ENCODE measurements at regions not wholly inside any gene's neighbourhood (a gene's known extent, or its start where the extent isn't known, plus 50 kb on each side); places are given as distances from the start of the nearest gene placed in this dataset.

DNA sequence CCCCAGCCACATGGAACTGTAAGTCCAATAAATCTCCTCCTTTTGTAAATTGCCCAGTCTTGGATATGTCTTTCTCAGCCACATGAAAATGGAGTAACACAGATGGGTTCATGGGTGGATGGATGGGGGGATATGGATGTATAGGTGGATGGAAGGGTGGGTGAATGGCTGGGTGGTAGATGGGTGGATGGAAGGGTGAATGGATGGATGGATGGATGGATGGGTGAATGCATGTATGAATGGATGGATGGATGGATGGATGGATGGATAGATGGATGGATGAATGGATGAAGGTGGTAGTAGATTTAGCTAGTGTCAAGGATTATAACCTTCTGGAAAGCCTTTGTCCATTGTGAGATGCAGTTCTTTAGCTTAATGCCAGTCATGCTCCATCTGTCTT is 146.1 kb upstream of the ATP2B2 start:
- no peaks in the 10 kb centered on the region for H3K36me3 ChIP-seq (ENCODE audit: control insufficient read depth in 2 of 2, extremely low read depth in 1 of 2, insufficient read depth in 2 of 2, low read length in 2 of 2)
- no peak for TF ChIP-seq FOS (IDR thresholded peaks at IDR 0.05; ENCODE audit: borderline replicate concordance, insufficient read depth, low read length)
- no peak for TF ChIP-seq POLR2A (IDR thresholded peaks at IDR 0.05; ENCODE audit: low read depth, low read length)
- no peak for TF ChIP-seq MYC (IDR thresholded peaks at IDR 0.05; ENCODE audit: low read depth, low read length)
- TF ChIP-seq GATA2 (IDR thresholded peaks at IDR 0.05; ENCODE audit: insufficient read depth, insufficient read length, low read depth, low read length): no peak
- TF ChIP-seq JUN (IDR thresholded peaks at IDR 0.05; ENCODE audit: borderline replicate concordance, insufficient read depth, insufficient read length, low read depth): no peak
- no peak for TF ChIP-seq POLR2AphosphoS5 (IDR thresholded peaks at IDR 0.05; ENCODE audit: insufficient read depth, low read depth, low read length)
- TF ChIP-seq, protein P1, sequence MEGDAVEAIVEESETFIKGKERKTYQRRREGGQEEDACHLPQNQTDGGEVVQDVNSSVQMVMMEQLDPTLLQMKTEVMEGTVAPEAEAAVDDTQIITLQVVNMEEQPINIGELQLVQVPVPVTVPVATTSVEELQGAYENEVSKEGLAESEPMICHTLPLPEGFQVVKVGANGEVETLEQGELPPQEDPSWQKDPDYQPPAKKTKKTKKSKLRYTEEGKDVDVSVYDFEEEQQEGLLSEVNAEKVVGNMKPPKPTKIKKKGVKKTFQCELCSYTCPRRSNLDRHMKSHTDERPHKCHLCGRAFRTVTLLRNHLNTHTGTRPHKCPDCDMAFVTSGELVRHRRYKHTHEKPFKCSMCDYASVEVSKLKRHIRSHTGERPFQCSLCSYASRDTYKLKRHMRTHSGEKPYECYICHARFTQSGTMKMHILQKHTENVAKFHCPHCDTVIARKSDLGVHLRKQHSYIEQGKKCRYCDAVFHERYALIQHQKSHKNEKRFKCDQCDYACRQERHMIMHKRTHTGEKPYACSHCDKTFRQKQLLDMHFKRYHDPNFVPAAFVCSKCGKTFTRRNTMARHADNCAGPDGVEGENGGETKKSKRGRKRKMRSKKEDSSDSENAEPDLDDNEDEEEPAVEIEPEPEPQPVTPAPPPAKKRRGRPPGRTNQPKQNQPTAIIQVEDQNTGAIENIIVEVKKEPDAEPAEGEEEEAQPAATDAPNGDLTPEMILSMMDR (IDR thresholded peaks at IDR 0.05; ENCODE audit: extremely low read depth in 1 of 2, insufficient read depth in 1 of 2, low read depth in 1 of 2, low read length in 2 of 2): no peak
- TF ChIP-seq, protein P2, sequence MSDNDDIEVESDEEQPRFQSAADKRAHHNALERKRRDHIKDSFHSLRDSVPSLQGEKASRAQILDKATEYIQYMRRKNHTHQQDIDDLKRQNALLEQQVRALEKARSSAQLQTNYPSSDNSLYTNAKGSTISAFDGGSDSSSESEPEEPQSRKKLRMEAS (IDR thresholded peaks at IDR 0.05; ENCODE audit: insufficient read depth, insufficient read length): no peak
- TF ChIP-seq EZH2 (IDR thresholded peaks at IDR 0.05; ENCODE audit: borderline replicate concordance, low read depth, low read length, severe bottlenecking): no peak
- no peak overlapping the region for H3K27ac ChIP-seq (ENCODE audit: insufficient read depth, low read depth, low read length)
- H3K9me3 ChIP-seq (replicated peaks; ENCODE audit: control insufficient read depth, insufficient read depth, low read length): no peaks in the 10 kb centered on the region
- H3K4me3 ChIP-seq (replicated peaks in 1 of 3; ENCODE audit: insufficient read depth in 1 of 3, low read depth in 1 of 3, low read length in 3 of 3): no peak overlapping the region
- H3K27me3 ChIP-seq (ENCODE audit: control insufficient read depth in 2 of 2, insufficient read depth in 2 of 2, low read length in 2 of 2): no peaks in the 10 kb centered on the region
- no peak overlapping the region for H3K4me2 ChIP-seq (ENCODE audit: insufficient read depth, low read length)
- dilution Hi-C loops (cut with MboI; ENCODE audit: extremely low pct_ligation_motif_present, low sequenced_read_pairs): no loop called here
- DNase-seq (ENCODE audit: low read depth, low spot score) (no peak), FAIRE-seq (no peak)
- ChIA-PET CTCF (no interaction called here), POLR2A (no interaction called here)
- H3K9me1 ChIP-seq (replicated peaks; ENCODE audit: control insufficient read depth, extremely low read depth, insufficient read depth, low read length): no peaks in the 10 kb centered on the region
- H4K20me1 ChIP-seq (replicated peaks; ENCODE audit: control insufficient read depth, extremely low read depth, insufficient read depth, low read length): no peaks in the 10 kb centered on the region
- H2AFZ ChIP-seq (ENCODE audit: low read depth, low read length): no peak overlapping the region
- intact Hi-C loops (cut with micrococcal nuclease): no loop called here
- no peak overlapping the region for H3K9ac ChIP-seq (replicated peaks; ENCODE audit: extremely low read depth, insufficient read depth, low read length)
- no peaks in the 10 kb centered on the region for H3K4me1 ChIP-seq (ENCODE audit: control insufficient read depth, extremely low read depth, insufficient read depth, low read length)
- no TSS peak for BruUV-seq (replicated peaks)
- H3K79me2 ChIP-seq (ENCODE audit: control insufficient read depth, insufficient read depth, low read length): no peaks in the 10 kb centered on the region
